ENCODE measurements at regions not wholly inside any gene's neighbourhood (a gene's known extent, or its start where the extent isn't known, plus 50 kb on each side); places are given as distances from the start of the nearest gene placed in this dataset.

DNA sequence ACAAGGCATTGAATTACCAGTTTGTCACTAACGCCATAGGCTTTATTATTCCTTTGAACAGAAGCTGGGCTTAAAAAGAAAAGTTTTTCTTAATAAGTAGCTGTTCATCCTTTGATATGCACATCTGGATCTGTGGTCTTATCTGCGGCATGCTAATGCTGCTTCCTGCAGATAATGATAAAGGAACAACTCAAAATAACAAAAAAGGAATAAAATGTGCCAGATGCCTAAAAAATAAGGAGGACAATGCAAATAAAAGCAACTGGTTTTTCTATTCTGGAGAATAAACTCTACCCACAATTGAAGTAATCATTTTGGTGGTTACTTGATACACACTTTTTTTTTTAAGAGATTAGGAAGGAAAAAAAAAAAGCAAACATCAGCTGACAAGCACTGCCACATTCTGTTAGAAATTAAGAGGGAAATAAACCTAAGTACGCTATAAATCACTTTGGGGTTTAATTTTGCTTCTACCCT is 156.8 kb upstream of the SALL4 start:
- Histone ChIP-seq H3K27me3 (ENCODE audit: control insufficient read depth, insufficient read depth, low read length) (no peaks in the 10 kb centered on the region), H3K9me3 (ENCODE audit: control insufficient read depth, insufficient read depth, low read length) (no peaks in the 10 kb centered on the region), H3K4me3 (ENCODE audit: low read depth, low read length) (no peak overlapping the region), H3K27ac (ENCODE audit: low read depth, low read length) (no peak overlapping the region)
- CTCF ChIA-PET = no interaction called here
- TF ChIP-seq, protein P1, sequence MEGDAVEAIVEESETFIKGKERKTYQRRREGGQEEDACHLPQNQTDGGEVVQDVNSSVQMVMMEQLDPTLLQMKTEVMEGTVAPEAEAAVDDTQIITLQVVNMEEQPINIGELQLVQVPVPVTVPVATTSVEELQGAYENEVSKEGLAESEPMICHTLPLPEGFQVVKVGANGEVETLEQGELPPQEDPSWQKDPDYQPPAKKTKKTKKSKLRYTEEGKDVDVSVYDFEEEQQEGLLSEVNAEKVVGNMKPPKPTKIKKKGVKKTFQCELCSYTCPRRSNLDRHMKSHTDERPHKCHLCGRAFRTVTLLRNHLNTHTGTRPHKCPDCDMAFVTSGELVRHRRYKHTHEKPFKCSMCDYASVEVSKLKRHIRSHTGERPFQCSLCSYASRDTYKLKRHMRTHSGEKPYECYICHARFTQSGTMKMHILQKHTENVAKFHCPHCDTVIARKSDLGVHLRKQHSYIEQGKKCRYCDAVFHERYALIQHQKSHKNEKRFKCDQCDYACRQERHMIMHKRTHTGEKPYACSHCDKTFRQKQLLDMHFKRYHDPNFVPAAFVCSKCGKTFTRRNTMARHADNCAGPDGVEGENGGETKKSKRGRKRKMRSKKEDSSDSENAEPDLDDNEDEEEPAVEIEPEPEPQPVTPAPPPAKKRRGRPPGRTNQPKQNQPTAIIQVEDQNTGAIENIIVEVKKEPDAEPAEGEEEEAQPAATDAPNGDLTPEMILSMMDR (IDR thresholded peaks at IDR 0.05; ENCODE audit: low read depth, low read length) = no peak
- POLR2A ChIA-PET = interaction anchor here (0.5 kb wide), 1 partner anchor 27 kb away, joined by 4 read pairs; no protein-coding TSS in a partner anchor
- DNase-seq (ENCODE audit: low read depth, low spot score) = no peak

DNA sequence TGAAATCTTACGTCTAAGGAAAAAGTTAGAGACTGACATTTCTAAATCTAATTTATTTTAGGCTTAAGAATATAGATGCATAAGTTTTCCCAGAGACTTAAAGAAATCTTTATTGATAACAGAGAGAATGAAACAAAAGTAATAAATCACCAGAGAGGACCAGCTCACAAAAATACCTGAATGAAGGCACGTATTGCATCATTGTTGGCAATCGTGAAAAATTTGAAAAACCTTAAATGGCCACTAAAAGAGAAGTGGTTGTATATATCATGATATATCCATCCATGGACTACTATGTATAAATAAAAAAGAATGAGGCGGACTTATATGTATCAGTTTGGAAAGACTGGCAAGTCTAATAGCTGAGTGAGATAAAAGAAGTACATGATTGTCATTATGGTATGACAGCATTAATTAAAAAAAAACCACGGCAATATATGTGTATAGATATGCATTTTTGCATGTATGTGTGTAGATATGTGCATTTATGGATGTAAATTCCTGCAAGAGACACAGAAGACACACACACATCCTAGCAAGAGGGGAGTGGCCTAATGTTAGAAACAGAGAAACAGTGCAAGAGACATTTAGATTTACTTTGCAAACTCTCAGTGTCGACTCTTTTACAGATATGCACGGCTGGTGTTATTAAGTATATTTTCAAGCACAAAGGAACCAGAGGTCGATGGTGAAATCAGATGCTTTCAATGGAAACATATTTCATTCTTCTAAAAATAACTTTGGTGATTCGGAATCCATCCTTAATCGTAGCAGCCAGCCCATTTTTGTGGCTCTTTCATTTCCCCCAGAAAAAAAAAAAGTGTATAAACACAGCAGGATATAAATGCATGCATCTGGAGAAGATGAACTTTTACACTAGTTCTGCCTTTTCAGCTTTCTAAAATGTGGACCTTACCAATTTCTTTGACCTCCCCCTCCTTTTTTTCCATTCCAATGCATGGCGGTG is 156.1 kb upstream of the SALL4 start:
- ChIA-PET POLR2A (interaction anchor here (0.5 to 1.1 kb wide), 2 partner anchors 19 to 28 kb away, joined by 3 to 4 read pairs; no protein-coding TSS in a partner anchor), CTCF (no interaction called here)
- Histone ChIP-seq H3K27me3 (ENCODE audit: control insufficient read depth, insufficient read depth, low read length) (no peaks in the 10 kb centered on the region), H3K4me3 (ENCODE audit: low read depth, low read length) (0 out of 2 replicates have a peak overlapping the region, but pooled peaks have one; percentile 7), H3K27ac (ENCODE audit: low read depth, low read length) (no peak overlapping the region), H3K9me3 (ENCODE audit: control insufficient read depth, insufficient read depth, low read length) (no peaks in the 10 kb centered on the region)
- no peak for DNase-seq (ENCODE audit: low read depth, low spot score)
- TF ChIP-seq, protein P1 (IDR thresholded peaks at IDR 0.05; ENCODE audit: low read depth, low read length) = no peak

DNA sequence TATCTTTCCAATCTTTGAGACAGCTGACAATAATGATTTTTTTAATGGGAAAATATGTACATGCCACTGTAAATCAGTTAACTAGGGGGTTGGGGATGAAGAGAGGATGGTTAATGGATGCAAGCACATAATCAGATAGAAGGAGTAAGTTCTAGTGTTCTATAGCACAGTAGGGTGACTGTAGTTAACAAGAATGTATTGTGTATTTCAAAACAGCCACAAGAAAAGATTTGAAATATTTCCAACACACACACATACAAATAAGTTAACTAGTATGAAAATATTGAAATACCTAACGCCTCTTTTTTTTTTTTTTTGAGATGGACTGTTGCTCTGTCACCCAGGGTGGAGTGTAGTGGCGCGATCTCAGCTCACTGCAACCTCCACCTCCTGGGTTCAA is 153.4 kb upstream of the SALL4 start:
- no peak for DNase-seq (ENCODE audit: low read depth, low spot score)
- Histone ChIP-seq H3K27me3 (ENCODE audit: control insufficient read depth, insufficient read depth, low read length) (no peaks in the 10 kb centered on the region), H3K4me3 (ENCODE audit: low read depth, low read length) (no peak overlapping the region), H3K9me3 (ENCODE audit: control insufficient read depth, insufficient read depth, low read length) (no peaks in the 10 kb centered on the region), H3K27ac (ENCODE audit: low read depth, low read length) (no peak overlapping the region)
- ChIA-PET POLR2A (no interaction called here), CTCF (interaction anchor here (1.1 kb wide), 1 partner anchor 155 kb away, joined by 3 read pairs; no protein-coding TSS in a partner anchor)
- TF ChIP-seq, protein P1 (IDR thresholded peaks at IDR 0.05; ENCODE audit: low read depth, low read length) = no peak

DNA sequence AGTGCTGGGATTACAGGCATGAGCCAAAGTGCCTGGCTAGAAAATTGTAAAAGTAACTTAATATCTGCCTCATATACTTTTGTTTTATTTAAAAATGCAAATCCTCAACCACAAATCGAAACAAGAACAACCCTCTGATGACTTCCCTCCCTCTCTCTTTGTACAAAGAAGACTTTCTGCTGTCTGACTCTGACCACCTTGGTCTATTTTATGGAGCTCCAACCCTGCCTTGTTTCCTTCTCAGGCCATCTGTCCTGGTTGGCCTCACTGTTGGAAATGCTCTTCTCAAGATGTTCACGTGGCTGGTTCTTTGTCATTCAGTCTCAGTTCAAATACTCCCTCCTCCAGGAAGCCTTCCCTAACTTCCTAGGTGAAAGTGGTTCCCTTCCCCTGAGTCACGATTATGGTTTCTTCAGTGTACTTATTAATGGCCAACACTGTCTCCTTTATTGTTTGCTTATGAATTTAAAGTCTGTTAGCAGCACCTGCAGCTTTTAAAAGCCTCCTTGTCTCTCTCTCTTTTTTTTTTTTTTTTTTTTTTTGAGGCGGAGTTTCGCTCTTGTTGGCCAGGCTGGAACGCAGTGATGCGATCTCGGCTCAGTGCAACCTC is 151.5 kb upstream of the SALL4 start:
- Histone ChIP-seq H3K27ac (ENCODE audit: low read depth, low read length) (no peak overlapping the region), H3K9me3 (ENCODE audit: control insufficient read depth, insufficient read depth, low read length) (no peaks in the 10 kb centered on the region), H3K27me3 (ENCODE audit: control insufficient read depth, insufficient read depth, low read length) (no peaks in the 10 kb centered on the region), H3K4me3 (ENCODE audit: low read depth, low read length) (no peak overlapping the region)
- CTCF ChIA-PET = interaction anchor here (1.9 kb wide), 1 partner anchor 12 kb away, joined by 5 read pairs; no protein-coding TSS in a partner anchor
- DNase-seq (ENCODE audit: low read depth, low spot score) = no peak
- POLR2A ChIA-PET = interaction anchor here (0.7 kb wide), 1 partner anchor 55 kb away, joined by 5 read pairs; no protein-coding TSS in a partner anchor
- TF ChIP-seq, protein P1 (IDR thresholded peaks at IDR 0.05; ENCODE audit: low read depth, low read length) = no peak
